Endodermal cell (in vitro differentiated cells): ENCODE measurements at regions not wholly inside any gene's neighbourhood (a gene's known extent, or its start where the extent isn't known, plus 50 kb on each side); places are given as distances from the start of the nearest gene placed in this dataset.

Experiments
- DNase-seq: peaks from one replicate; pipeline ENCODE4 v3.0.0-alpha.2; 2017
- H3K27ac ChIP-seq: 2 replicates; pipeline ENCODE4 v1.5.1; 2013; ENCODE audit warnings: mild to moderate bottlenecking, low read depth, low read length, moderate library complexity
- H3K27me3 ChIP-seq: 2 replicates; pipeline ENCODE4 v1.6.1; 2013; ENCODE audit warnings: mild to moderate bottlenecking, low read length, moderate library complexity; ENCODE audit not compliant: insufficient read depth, control insufficient read depth, poor library complexity, severe bottlenecking
- H3K36me3 ChIP-seq: 2 replicates; pipeline ENCODE4 v1.7.0; 2013; ENCODE audit warnings: mild to moderate bottlenecking, low read length, moderate library complexity; ENCODE audit not compliant: control insufficient read depth, insufficient read depth
- H3K4me1 ChIP-seq: one replicate; pipeline ENCODE4 v1.7.0; 2013; ENCODE audit warnings: low read length; ENCODE audit not compliant: control insufficient read depth, insufficient read depth
- H3K4me3 ChIP-seq: 2 replicates; pipeline ENCODE4 v1.5.1; 2013; ENCODE audit warnings: mild to moderate bottlenecking, low read length, moderate library complexity
- H3K9ac ChIP-seq: 2 replicates; pipeline ENCODE4 v1.6.1; 2013; ENCODE audit warnings: mild to moderate bottlenecking, low read length, moderate library complexity; ENCODE audit not compliant: poor library complexity, severe bottlenecking; ENCODE audit errors: extremely low read depth
- H3K9me3 ChIP-seq: 2 replicates; pipeline ENCODE4 v1.6.1; 2013; ENCODE audit warnings: mild to moderate bottlenecking, low read length, moderate library complexity; ENCODE audit not compliant: control insufficient read depth
- H3K27ac Mint-ChIP-seq: 2 replicates; pipeline ENCODE4 v1.8.0; 2020; ENCODE audit warnings: mixed read lengths
- H3K27me3 Mint-ChIP-seq: 2 replicates; pipeline ENCODE4 v1.8.0; 2021; ENCODE audit warnings: mild to moderate bottlenecking, mixed read lengths; ENCODE audit not compliant: insufficient read depth
- H3K36me3 Mint-ChIP-seq: 2 replicates; pipeline ENCODE4 v1.8.0; 2020; ENCODE audit warnings: low read depth, mixed read lengths
- H3K4me1 Mint-ChIP-seq: 2 replicates; pipeline ENCODE4 v1.8.0; 2020; ENCODE audit warnings: mixed read lengths
- H3K4me3 Mint-ChIP-seq: 2 replicates; pipeline ENCODE4 v1.8.0; 2020; ENCODE audit warnings: mild to moderate bottlenecking, moderate library complexity, mixed read lengths
- H3K9me3 Mint-ChIP-seq: 2 replicates; pipeline ENCODE4 v1.8.0; 2020; ENCODE audit warnings: mild to moderate bottlenecking, mixed read lengths
- WGBS, 2 experiments: methylation state at CpG; one replicate each; pipeline versions ENCODE4 v1.1.5 to v1.1.7; 2013; ENCODE audit warnings: missing lambda C conversion rate in 2 of 2, mixed read lengths in 1 of 2; ENCODE audit not compliant: insufficient coverage in 1 of 2, insufficient read length in 1 of 2; 5-methylcytosine and 5-hydroxymethylcytosine counted together
- TF ChIP-seq, protein P1 (sequence below): fragments of 200-600 bp; sonication (generic); conservative IDR thresholded peaks from 2 replicates; pipeline ENCODE4 v1.5.0; 2021; ENCODE audit warnings: antibody characterized with exemption, mild to moderate bottlenecking

DNA sequence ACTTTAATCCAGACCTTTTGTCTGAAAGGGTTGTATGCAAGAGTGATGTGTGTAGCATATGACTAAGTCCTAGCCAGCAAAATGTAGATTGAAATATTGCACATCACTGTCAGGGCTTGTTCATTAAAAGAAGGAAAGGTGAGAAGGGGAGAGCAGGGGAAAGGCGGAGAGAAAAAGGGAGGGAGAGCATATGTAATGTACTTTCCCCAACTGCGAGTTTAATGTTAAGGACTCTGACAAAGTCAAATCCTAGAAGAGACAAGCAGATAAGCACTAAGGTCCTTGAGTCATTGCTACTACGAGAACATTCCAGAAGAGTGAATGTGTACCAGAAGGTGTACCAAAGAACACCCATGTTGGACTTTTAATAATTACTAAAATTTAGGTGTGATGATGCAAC, 1336.7 kb downstream of the NSUN3 start:
- 89 to 92% methylated on average over 3 of the region's 3 CpGs for WGBS, 2 experiments
- H3K27me3 Mint-ChIP-seq: no peaks in the 10 kb centered on the region
- TF ChIP-seq, protein P1, sequence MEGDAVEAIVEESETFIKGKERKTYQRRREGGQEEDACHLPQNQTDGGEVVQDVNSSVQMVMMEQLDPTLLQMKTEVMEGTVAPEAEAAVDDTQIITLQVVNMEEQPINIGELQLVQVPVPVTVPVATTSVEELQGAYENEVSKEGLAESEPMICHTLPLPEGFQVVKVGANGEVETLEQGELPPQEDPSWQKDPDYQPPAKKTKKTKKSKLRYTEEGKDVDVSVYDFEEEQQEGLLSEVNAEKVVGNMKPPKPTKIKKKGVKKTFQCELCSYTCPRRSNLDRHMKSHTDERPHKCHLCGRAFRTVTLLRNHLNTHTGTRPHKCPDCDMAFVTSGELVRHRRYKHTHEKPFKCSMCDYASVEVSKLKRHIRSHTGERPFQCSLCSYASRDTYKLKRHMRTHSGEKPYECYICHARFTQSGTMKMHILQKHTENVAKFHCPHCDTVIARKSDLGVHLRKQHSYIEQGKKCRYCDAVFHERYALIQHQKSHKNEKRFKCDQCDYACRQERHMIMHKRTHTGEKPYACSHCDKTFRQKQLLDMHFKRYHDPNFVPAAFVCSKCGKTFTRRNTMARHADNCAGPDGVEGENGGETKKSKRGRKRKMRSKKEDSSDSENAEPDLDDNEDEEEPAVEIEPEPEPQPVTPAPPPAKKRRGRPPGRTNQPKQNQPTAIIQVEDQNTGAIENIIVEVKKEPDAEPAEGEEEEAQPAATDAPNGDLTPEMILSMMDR: no peak
- H3K9me3 ChIP-seq: no peaks in the 10 kb centered on the region
- H3K9me3 Mint-ChIP-seq: no peaks in the 10 kb centered on the region
- H3K4me1 ChIP-seq: no peaks in the 10 kb centered on the region
- no peaks in the 10 kb centered on the region for H3K27me3 ChIP-seq
- no peak overlapping the region for H3K4me3 ChIP-seq
- no peaks in the 10 kb centered on the region for H3K36me3 Mint-ChIP-seq
- H3K36me3 ChIP-seq: no peaks in the 10 kb centered on the region
- DNase-seq: no peak
- H3K4me3 Mint-ChIP-seq: no peak overlapping the region
- H3K9ac ChIP-seq: no peak overlapping the region
- peaks cover 6% of the 10 kb centered on the region for H3K4me1 Mint-ChIP-seq
- H3K27ac ChIP-seq: no peak overlapping the region
- no peak overlapping the region for H3K27ac Mint-ChIP-seq

DNA sequence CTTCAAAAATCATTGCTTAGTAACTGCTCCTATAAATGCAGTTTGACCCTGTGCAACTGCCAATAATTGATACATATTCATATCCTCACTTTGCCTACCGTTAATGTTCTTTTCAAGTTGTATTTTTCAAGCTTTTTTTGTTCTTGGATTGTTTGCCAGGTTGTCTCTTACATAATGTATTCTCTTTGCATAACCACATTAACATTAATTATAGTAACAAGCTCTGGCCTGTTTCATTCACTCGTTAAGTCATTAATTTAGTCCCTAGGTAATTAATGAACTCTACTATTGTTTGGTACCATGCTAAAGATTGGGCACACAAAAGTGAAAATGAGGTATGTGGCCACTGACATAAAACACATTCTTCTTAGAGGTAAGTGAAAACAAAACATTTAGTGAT, 1338.8 kb downstream of the NSUN3 start:
- H3K27ac Mint-ChIP-seq: no peak overlapping the region

DNA sequence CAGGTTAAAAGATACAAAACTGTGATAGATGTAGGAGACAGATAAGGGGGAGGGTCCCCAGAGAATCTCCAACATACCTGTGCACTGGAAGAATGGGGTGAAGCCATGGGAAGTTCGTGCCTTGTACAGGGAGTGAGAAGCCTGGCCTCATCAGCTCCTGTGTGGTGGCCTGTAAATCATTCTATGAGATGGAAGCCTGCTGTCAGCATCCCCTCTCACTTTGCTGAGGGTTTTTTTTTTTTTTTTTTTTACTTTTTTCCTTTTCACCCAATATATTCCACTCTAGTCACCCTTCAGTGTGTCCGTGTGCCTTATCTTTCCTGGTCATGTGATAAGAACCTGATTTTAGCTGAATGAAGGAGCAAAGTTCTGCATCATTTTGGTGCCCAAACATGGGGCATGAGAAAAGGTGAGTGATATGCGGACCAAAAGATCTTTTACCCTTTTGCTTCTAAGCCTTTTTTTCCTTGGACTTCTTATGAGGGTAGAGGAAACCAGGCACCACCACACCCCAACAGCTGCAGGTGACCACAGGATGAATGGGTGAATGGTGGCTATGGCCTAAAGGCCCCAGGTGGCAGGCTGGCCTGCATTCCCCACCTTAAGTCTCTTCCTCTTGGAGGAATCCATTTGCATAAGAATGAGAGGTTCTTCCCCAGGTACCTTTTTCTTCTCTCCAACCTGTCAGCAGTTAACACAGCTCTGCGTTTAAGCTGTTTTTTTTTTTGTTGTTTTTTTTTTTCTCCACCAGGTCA, 1345.0 kb downstream of the NSUN3 start:
- Mint-ChIP-seq H3K4me3 (no peak overlapping the region), H3K27me3 (no peaks in the 10 kb centered on the region), H3K36me3 (no peaks in the 10 kb centered on the region), H3K4me1 (peaks cover 19% of the 10 kb centered on the region), H3K9me3 (peaks cover 15% of the 10 kb centered on the region), H3K27ac (peak overlapping the region; percentile 20)
- TF ChIP-seq, protein P1: no peak
- H3K4me3 ChIP-seq: no peak overlapping the region
- 84 to 100% methylated on average over 2 to 4 of the region's 4 CpGs for whole genome bisulfite sequencing, 2 experiments
- peak; percentile 73 for DNase-seq
- H3K36me3 ChIP-seq: no peaks in the 10 kb centered on the region
- H3K9ac ChIP-seq: no peak overlapping the region
- peaks cover 8% of the 10 kb centered on the region for H3K9me3 ChIP-seq
- no peaks in the 10 kb centered on the region for H3K4me1 ChIP-seq
- no peak overlapping the region for H3K27ac ChIP-seq
- no peaks in the 10 kb centered on the region for H3K27me3 ChIP-seq

More for the DNA sequence above, 1338.8 kb downstream of the NSUN3 start:
- Histone ChIP-seq H3K4me3 (no peak overlapping the region), H3K9me3 (no peaks in the 10 kb centered on the region), H3K27me3 (no peaks in the 10 kb centered on the region), H3K27ac (no peak overlapping the region), H3K4me1 (no peaks in the 10 kb centered on the region), H3K9ac (no peak overlapping the region), H3K36me3 (no peaks in the 10 kb centered on the region)
- WGBS, 2 experiments: 98% methylated on average over 2 of the region's 2 CpGs; no CpG with 5 or more reads in 1 of the 2 experiments
- H3K27me3 Mint-ChIP-seq: no peaks in the 10 kb centered on the region
- no peak overlapping the region for H3K4me3 Mint-ChIP-seq
- H3K36me3 Mint-ChIP-seq: no peaks in the 10 kb centered on the region
- TF ChIP-seq, protein P1: no peak
- DNase-seq: no peak
- peaks cover 6% of the 10 kb centered on the region for H3K4me1 Mint-ChIP-seq
- H3K9me3 Mint-ChIP-seq: no peaks in the 10 kb centered on the region
